ENCODE measurements at regions not wholly inside any gene's neighbourhood (a gene's known extent, or its start where the extent isn't known, plus 50 kb on each side); places are given as distances from the start of the nearest gene placed in this dataset.
"Not testable (repeated sequence)": the region's sequence is repeated elsewhere in the genome, so short reads cannot be mapped to it uniquely, and the experiment has no call there.

GRCh38 chr3:157920822-157921700, 185.2 kb downstream of the SHOX2 start:
- no peak for DNase-seq (ENCODE audit: low spot score)

- no peak for DNase-seq (ENCODE audit: low spot score)
Observed at GRCh38 chr3:157919319-157919887, 186.8 kb downstream of the SHOX2 start.

GRCh38 chr3:157918402-157918801, 187.8 kb downstream of the SHOX2 start:
- no peak for DNase-seq (ENCODE audit: low spot score)

GRCh38 chr3:157916672-157917071, 189.5 kb downstream of the SHOX2 start:
- DNase-seq (ENCODE audit: low spot score): no peak

GRCh38 chr3:157914882-157915281, 191.3 kb downstream of the SHOX2 start:
- DNase-seq (ENCODE audit: low spot score): no peak

- no peak for DNase-seq (ENCODE audit: low spot score)
Observed at GRCh38 chr3:157913741-157914150, 192.5 kb downstream of the SHOX2 start.

GRCh38 chr3:157912514-157913451, 193.4 kb downstream of the SHOX2 start:
- DNase-seq (ENCODE audit: low spot score): no peak

- no peak for DNase-seq (ENCODE audit: low spot score)
Observed at GRCh38 chr3:157906627-157907026, 199.6 kb downstream of the SHOX2 start.

- DNase-seq (ENCODE audit: low spot score): no peak
Observed at GRCh38 chr3:157905885-157906284, 200.3 kb downstream of the SHOX2 start.

- not testable (repeated sequence) for DNase-seq (ENCODE audit: low spot score)
Observed at GRCh38 chr3:157902680-157903079, 203.5 kb downstream of the SHOX2 start.

GRCh38 chr3:157888040-157888439, 218.2 kb downstream of the SHOX2 start:
- DNase-seq (ENCODE audit: low spot score): no peak

GRCh38 chr3:157876556-157876955, 229.7 kb downstream of the SHOX2 start:
- DNase-seq (ENCODE audit: low spot score): no peak

GRCh38 chr3:157872902-157873301, 233.3 kb downstream of the SHOX2 start:
- no peak for DNase-seq (ENCODE audit: low spot score)

GRCh38 chr3:157871838-157872460, 234.3 kb downstream of the SHOX2 start:
- no peak for DNase-seq (ENCODE audit: low spot score)

- no peak for DNase-seq (ENCODE audit: low spot score)
Observed at GRCh38 chr3:157871248-157871647, 235.0 kb downstream of the SHOX2 start.

GRCh38 chr3:157868946-157869345, 237.3 kb downstream of the SHOX2 start:
- no peak for DNase-seq (ENCODE audit: low spot score)

- no peak for DNase-seq (ENCODE audit: low spot score)
Observed at GRCh38 chr3:157868196-157868595, 238.0 kb downstream of the SHOX2 start.

GRCh38 chr3:157865352-157866000, 240.7 kb downstream of the SHOX2 start:
- peak; percentile 18 for DNase-seq (ENCODE audit: low spot score)

GRCh38 chr3:157861076-157861765, 245.0 kb downstream of the SHOX2 start:
- no peak for DNase-seq (ENCODE audit: low spot score)

- no peak for DNase-seq (ENCODE audit: low spot score)
Observed at GRCh38 chr3:157859541-157859940, 246.7 kb downstream of the SHOX2 start.

GRCh38 chr3:157858821-157859220, 247.4 kb downstream of the SHOX2 start:
- DNase-seq (ENCODE audit: low spot score): no peak

All from CD4-positive, alpha-beta T cell treated with Interleukin-15 for 4 hours (primary cell).